OCI-LY1 (cell line): ENCODE measurements at regions not wholly inside any gene's neighbourhood (a gene's known extent, or its start where the extent isn't known, plus 50 kb on each side); places are given as distances from the start of the nearest gene placed in this dataset.

Experiments used
- CTCF ChIP-seq: fragments of 200-600 bp; sonication (generic), shearing (Covaris generic); IDR thresholded peaks from 2 replicates; pipeline ENCODE4 v1.5.1; 2017; ENCODE audit warnings: mild to moderate bottlenecking, antibody characterized with exemption, low read length, moderate library complexity, mixed read lengths
- EZH2 ChIP-seq: fragments of 200-600 bp; sonication (generic), shearing (Covaris generic); IDR thresholded peaks from 2 replicates; pipeline ENCODE4 v1.8.0; 2017; ENCODE audit warnings: borderline replicate concordance, mixed run types, mild to moderate bottlenecking, antibody characterized with exemption, low read length, moderate library complexity, mixed read lengths

GRCh38 chr17:77708936-77709335, 249.6 kb upstream of the TNRC6C start:
- TF ChIP-seq CTCF (no peak), EZH2 (no peak)
